GM23338 (cell line): ENCODE measurements at regions not wholly inside any gene's neighbourhood (a gene's known extent, or its start where the extent isn't known, plus 50 kb on each side); places are given as distances from the start of the nearest gene placed in this dataset.

Source experiments
- ATAC-seq: fragments of 200-7000 bp; cut with Tn5 transposase; 3 replicates; pipeline ENCODE4 v1.9.1; 2020
- DNase-seq: peaks from one replicate; pipeline ENCODE4 v3.0.0-alpha.2; 2015; ENCODE audit warnings: low spot score
- H2AFZ ChIP-seq: fragments of 200-600 bp; sonication (generic); 2 replicates; pipeline ENCODE4 v1.8.0; 2016; ENCODE audit warnings: antibody characterized with exemption, mild to moderate bottlenecking, moderate library complexity
- H3F3A ChIP-seq: fragments of 200-600 bp; sonication (generic); replicated peaks from 2 replicates; pipeline ENCODE4 v1.8.0; 2017; ENCODE audit warnings: antibody characterized with exemption, mixed run types, low read depth
- H3K27ac ChIP-seq: fragments of 200-600 bp; sonication (generic); 2 replicates; pipeline ENCODE4 v1.6.1; 2016; ENCODE audit warnings: low read depth
- H3K27me3 ChIP-seq: fragments of 200-600 bp; sonication (generic); 2 replicates; pipeline ENCODE4 v1.8.0; 2016; ENCODE audit warnings: mild to moderate bottlenecking, mixed run types, moderate library complexity; ENCODE audit not compliant: insufficient read depth
- H3K36me3 ChIP-seq: fragments of 200-600 bp; sonication (generic); 2 replicates; pipeline ENCODE4 v1.8.0; 2016; ENCODE audit warnings: mild to moderate bottlenecking; ENCODE audit not compliant: insufficient read depth
- H3K4me1 ChIP-seq: fragments of 200-600 bp; sonication (generic); 2 replicates; pipeline ENCODE4 v1.8.0; 2016; ENCODE audit warnings: mild to moderate bottlenecking, moderate library complexity; ENCODE audit not compliant: insufficient read depth
- H3K4me2 ChIP-seq: fragments of 200-600 bp; sonication (generic); 2 replicates; pipeline ENCODE4 v1.7.1; 2017; ENCODE audit warnings: mixed run types
- H3K4me3 ChIP-seq: fragments of 200-600 bp; sonication (generic); 2 replicates; pipeline ENCODE4 v1.6.1; 2016; ENCODE audit warnings: mixed run types
- H3K79me2 ChIP-seq: fragments of 200-600 bp; sonication (generic); replicated peaks from 2 replicates; pipeline ENCODE4 v1.8.0; 2017; ENCODE audit warnings: mild to moderate bottlenecking; ENCODE audit not compliant: insufficient read depth
- H3K9me2 ChIP-seq: fragments of 200-600 bp; sonication (generic); 2 replicates; pipeline ENCODE4 v1.8.0; 2017; ENCODE audit not compliant: insufficient read depth
- H4K20me1 ChIP-seq: fragments of 200-600 bp; sonication (generic); replicated peaks from 2 replicates; pipeline ENCODE4 v1.8.0; 2017; ENCODE audit warnings: mild to moderate bottlenecking; ENCODE audit not compliant: insufficient read depth
- H3K27ac Mint-ChIP-seq: 2 replicates; pipeline ENCODE4 v1.8.0; 2020; ENCODE audit warnings: inconsistent platforms, mild to moderate bottlenecking, moderate library complexity, mixed read lengths
- H3K27me3 Mint-ChIP-seq: 3 replicates; pipeline ENCODE4 v1.8.0; 2022; ENCODE audit warnings: low read depth, mild to moderate bottlenecking, moderate library complexity, mixed read lengths, inconsistent platforms; ENCODE audit not compliant: insufficient read depth, poor library complexity
- H3K36me3 Mint-ChIP-seq: 3 replicates; pipeline ENCODE4 v1.8.0; 2021; ENCODE audit warnings: low read depth, mild to moderate bottlenecking, inconsistent platforms, moderate library complexity, mixed read lengths
- H3K4me1 Mint-ChIP-seq: 3 replicates; pipeline ENCODE4 v1.8.0; 2020; ENCODE audit warnings: mild to moderate bottlenecking, inconsistent platforms, mixed read lengths
- H3K4me3 Mint-ChIP-seq: 3 replicates; pipeline ENCODE4 v1.8.0; 2021; ENCODE audit warnings: moderate library complexity, mild to moderate bottlenecking, inconsistent platforms, mixed read lengths
- H3K9me3 Mint-ChIP-seq: 3 replicates; pipeline ENCODE4 v1.8.0; 2020; ENCODE audit warnings: moderate library complexity, mild to moderate bottlenecking, inconsistent platforms, mixed read lengths
- EZH2 ChIP-seq: fragments of 200-600 bp; sonication (generic); IDR thresholded peaks from one replicate; pipeline ENCODE4 v1.8.0; 2017; ENCODE audit warnings: antibody characterized with exemption, mild to moderate bottlenecking, low read depth; ENCODE audit not compliant: unreplicated experiment
- JUNB ChIP-seq: IDR thresholded peaks from one replicate; pipeline ENCODE4 v1.6.1; 2016; ENCODE audit warnings: antibody characterized with exemption; ENCODE audit not compliant: unreplicated experiment
- NANOG ChIP-seq: IDR thresholded peaks from 2 replicates; pipeline ENCODE4 v1.6.1; 2016; ENCODE audit warnings: antibody characterized with exemption, borderline replicate concordance
- POLR2AphosphoS5 ChIP-seq: IDR thresholded peaks from 2 replicates; pipeline ENCODE4 v1.6.1; 2016; ENCODE audit warnings: antibody characterized with exemption, low read depth
- STAT1 ChIP-seq: IDR thresholded peaks from one replicate; pipeline ENCODE4 v1.6.1; 2016; ENCODE audit warnings: antibody characterized with exemption; ENCODE audit not compliant: unreplicated experiment
- ZNF114 ChIP-seq: fragments of 250-450 bp; sonication (Bioruptor Pico); IDR thresholded peaks from 2 replicates; pipeline ENCODE4 v1.5.0; 2020; ENCODE audit warnings: mild to moderate bottlenecking, moderate library complexity
- ZNF331 ChIP-seq: fragments of 250-450 bp; sonication (Bioruptor Pico); IDR thresholded peaks from 2 replicates; pipeline ENCODE4 v1.5.0; 2020; ENCODE audit warnings: low read depth, mild to moderate bottlenecking, moderate library complexity
- TF ChIP-seq, protein P1 (sequence below), 2 experiments: fragments of 200-600 bp in 1 of 2; sonication (generic) in 1 of 2; conservative IDR thresholded peaks; 2 replicates each; pipeline versions ENCODE4 v1.5.1 to v1.6.1; 2016 to 2017; ENCODE audit warnings: antibody characterized with exemption in 2 of 2, low read depth in 2 of 2, mild to moderate bottlenecking in 2 of 2, moderate library complexity in 1 of 2
- TF ChIP-seq, protein P2 (sequence below): IDR thresholded peaks from one replicate; pipeline ENCODE4 v1.6.1; 2018; ENCODE audit warnings: antibody characterized with exemption; ENCODE audit not compliant: unreplicated experiment
- TF ChIP-seq, protein P3 (sequence below): fragments of 250-450 bp; sonication (Bioruptor Pico); IDR thresholded peaks from 2 replicates; pipeline ENCODE4 v1.5.0; 2020; ENCODE audit warnings: mild to moderate bottlenecking, moderate library complexity
- TF ChIP-seq, protein P4 (sequence below): IDR thresholded peaks from 2 replicates; pipeline ENCODE4 v1.6.1; 2016; ENCODE audit warnings: antibody characterized with exemption

DNA sequence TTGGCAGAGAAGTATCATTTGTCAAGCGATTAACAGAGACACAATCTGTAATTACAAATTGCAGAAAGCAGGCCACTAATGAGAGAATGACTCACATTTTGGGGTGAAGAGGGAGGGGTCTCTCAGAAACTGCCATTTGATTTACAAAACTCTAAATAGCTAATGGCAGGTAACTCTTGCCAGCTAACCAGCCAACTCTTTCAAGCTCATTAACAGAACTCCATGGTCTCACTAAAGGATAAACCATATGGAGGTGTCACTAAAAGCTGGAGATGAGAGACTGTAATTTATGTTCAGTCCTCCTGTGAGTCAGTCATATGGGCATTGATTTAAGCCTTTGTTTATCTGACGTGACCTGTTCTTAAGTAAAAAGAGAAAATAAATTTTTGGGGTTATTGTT, 336.4 kb downstream of the FOXG1 start:
- no peak overlapping the region for H2AFZ ChIP-seq
- no peak overlapping the region for H3K4me3 ChIP-seq
- H4K20me1 ChIP-seq, result no peaks in the 10 kb centered on the region
- H3K27ac Mint-ChIP-seq, result no peak overlapping the region
- ATAC-seq (no peak), DNase-seq (no peak)
- no peak overlapping the region for H3K4me2 ChIP-seq
- H3K4me3 Mint-ChIP-seq, result no peak overlapping the region
- no peaks in the 10 kb centered on the region for H3K9me2 ChIP-seq
- H3K36me3 ChIP-seq, result no peaks in the 10 kb centered on the region
- peaks cover 2% of the 10 kb centered on the region; the same call in 2 of the 3 replicates for H3K4me1 Mint-ChIP-seq
- H3K27me3 Mint-ChIP-seq, result no peaks in the 10 kb centered on the region
- TF ChIP-seq, protein P1, sequence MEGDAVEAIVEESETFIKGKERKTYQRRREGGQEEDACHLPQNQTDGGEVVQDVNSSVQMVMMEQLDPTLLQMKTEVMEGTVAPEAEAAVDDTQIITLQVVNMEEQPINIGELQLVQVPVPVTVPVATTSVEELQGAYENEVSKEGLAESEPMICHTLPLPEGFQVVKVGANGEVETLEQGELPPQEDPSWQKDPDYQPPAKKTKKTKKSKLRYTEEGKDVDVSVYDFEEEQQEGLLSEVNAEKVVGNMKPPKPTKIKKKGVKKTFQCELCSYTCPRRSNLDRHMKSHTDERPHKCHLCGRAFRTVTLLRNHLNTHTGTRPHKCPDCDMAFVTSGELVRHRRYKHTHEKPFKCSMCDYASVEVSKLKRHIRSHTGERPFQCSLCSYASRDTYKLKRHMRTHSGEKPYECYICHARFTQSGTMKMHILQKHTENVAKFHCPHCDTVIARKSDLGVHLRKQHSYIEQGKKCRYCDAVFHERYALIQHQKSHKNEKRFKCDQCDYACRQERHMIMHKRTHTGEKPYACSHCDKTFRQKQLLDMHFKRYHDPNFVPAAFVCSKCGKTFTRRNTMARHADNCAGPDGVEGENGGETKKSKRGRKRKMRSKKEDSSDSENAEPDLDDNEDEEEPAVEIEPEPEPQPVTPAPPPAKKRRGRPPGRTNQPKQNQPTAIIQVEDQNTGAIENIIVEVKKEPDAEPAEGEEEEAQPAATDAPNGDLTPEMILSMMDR (conservative IDR thresholded peaks at IDR 0.05; ENCODE audit: low read depth in 2 of 2), result no peak
- TF ChIP-seq EZH2 (no peak), POLR2AphosphoS5 (no peak), ZNF114 (no peak), JUNB (no peak), ZNF331 (CRISPR knock-in tag) (no peak), NANOG (no peak), STAT1 (no peak)
- TF ChIP-seq, protein P2, sequence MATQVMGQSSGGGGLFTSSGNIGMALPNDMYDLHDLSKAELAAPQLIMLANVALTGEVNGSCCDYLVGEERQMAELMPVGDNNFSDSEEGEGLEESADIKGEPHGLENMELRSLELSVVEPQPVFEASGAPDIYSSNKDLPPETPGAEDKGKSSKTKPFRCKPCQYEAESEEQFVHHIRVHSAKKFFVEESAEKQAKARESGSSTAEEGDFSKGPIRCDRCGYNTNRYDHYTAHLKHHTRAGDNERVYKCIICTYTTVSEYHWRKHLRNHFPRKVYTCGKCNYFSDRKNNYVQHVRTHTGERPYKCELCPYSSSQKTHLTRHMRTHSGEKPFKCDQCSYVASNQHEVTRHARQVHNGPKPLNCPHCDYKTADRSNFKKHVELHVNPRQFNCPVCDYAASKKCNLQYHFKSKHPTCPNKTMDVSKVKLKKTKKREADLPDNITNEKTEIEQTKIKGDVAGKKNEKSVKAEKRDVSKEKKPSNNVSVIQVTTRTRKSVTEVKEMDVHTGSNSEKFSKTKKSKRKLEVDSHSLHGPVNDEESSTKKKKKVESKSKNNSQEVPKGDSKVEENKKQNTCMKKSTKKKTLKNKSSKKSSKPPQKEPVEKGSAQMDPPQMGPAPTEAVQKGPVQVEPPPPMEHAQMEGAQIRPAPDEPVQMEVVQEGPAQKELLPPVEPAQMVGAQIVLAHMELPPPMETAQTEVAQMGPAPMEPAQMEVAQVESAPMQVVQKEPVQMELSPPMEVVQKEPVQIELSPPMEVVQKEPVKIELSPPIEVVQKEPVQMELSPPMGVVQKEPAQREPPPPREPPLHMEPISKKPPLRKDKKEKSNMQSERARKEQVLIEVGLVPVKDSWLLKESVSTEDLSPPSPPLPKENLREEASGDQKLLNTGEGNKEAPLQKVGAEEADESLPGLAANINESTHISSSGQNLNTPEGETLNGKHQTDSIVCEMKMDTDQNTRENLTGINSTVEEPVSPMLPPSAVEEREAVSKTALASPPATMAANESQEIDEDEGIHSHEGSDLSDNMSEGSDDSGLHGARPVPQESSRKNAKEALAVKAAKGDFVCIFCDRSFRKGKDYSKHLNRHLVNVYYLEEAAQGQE, result no peak
- TF ChIP-seq, protein P3, sequence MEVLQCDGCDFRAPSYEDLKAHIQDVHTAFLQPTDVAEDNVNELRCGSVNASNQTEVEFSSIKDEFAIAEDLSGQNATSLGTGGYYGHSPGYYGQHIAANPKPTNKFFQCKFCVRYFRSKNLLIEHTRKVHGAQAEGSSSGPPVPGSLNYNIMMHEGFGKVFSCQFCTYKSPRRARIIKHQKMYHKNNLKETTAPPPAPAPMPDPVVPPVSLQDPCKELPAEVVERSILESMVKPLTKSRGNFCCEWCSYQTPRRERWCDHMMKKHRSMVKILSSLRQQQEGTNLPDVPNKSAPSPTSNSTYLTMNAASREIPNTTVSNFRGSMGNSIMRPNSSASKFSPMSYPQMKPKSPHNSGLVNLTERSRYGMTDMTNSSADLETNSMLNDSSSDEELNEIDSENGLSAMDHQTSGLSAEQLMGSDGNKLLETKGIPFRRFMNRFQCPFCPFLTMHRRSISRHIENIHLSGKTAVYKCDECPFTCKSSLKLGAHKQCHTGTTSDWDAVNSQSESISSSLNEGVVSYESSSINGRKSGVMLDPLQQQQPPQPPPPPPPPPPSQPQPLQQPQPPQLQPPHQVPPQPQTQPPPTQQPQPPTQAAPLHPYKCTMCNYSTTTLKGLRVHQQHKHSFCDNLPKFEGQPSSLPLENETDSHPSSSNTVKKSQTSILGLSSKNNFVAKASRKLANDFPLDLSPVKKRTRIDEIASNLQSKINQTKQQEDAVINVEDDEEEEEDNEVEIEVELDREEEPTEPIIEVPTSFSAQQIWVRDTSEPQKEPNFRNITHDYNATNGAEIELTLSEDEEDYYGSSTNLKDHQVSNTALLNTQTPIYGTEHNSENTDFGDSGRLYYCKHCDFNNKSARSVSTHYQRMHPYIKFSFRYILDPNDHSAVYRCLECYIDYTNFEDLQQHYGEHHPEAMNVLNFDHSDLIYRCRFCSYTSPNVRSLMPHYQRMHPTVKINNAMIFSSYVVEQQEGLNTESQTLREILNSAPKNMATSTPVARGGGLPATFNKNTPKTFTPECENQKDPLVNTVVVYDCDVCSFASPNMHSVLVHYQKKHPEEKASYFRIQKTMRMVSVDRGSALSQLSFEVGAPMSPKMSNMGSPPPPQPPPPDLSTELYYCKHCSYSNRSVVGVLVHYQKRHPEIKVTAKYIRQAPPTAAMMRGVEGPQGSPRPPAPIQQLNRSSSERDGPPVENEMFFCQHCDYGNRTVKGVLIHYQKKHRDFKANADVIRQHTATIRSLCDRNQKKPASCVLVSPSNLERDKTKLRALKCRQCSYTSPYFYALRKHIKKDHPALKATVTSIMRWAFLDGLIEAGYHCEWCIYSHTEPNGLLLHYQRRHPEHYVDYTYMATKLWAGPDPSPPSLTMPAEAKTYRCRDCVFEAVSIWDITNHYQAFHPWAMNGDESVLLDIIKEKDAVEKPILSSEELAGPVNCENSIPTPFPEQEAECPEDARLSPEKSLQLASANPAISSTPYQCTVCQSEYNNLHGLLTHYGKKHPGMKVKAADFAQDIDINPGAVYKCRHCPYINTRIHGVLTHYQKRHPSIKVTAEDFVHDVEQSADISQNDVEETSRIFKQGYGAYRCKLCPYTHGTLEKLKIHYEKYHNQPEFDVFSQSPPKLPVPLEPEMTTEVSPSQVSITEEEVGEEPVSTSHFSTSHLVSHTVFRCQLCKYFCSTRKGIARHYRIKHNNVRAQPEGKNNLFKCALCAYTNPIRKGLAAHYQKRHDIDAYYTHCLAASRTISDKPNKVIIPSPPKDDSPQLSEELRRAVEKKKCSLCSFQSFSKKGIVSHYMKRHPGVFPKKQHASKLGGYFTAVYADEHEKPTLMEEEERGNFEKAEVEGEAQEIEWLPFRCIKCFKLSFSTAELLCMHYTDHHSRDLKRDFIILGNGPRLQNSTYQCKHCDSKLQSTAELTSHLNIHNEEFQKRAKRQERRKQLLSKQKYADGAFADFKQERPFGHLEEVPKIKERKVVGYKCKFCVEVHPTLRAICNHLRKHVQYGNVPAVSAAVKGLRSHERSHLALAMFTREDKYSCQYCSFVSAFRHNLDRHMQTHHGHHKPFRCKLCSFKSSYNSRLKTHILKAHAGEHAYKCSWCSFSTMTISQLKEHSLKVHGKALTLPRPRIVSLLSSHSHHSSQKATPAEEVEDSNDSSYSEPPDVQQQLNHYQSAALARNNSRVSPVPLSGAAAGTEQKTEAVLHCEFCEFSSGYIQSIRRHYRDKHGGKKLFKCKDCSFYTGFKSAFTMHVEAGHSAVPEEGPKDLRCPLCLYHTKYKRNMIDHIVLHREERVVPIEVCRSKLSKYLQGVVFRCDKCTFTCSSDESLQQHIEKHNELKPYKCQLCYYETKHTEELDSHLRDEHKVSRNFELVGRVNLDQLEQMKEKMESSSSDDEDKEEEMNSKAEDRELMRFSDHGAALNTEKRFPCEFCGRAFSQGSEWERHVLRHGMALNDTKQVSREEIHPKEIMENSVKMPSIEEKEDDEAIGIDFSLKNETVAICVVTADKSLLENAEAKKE (CRISPR knock-in tag), result no peak
- TF ChIP-seq, protein P4, sequence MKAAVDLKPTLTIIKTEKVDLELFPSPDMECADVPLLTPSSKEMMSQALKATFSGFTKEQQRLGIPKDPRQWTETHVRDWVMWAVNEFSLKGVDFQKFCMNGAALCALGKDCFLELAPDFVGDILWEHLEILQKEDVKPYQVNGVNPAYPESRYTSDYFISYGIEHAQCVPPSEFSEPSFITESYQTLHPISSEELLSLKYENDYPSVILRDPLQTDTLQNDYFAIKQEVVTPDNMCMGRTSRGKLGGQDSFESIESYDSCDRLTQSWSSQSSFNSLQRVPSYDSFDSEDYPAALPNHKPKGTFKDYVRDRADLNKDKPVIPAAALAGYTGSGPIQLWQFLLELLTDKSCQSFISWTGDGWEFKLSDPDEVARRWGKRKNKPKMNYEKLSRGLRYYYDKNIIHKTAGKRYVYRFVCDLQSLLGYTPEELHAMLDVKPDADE, result no peak
- no peaks in the 10 kb centered on the region for H3K36me3 Mint-ChIP-seq
- no peaks in the 10 kb centered on the region for H3F3A ChIP-seq
- H3K4me1 ChIP-seq, result no peaks in the 10 kb centered on the region
- no peak overlapping the region for H3K27ac ChIP-seq
- H3K79me2 ChIP-seq, result no peaks in the 10 kb centered on the region
- no peaks in the 10 kb centered on the region for H3K27me3 ChIP-seq
- H3K9me3 Mint-ChIP-seq, result no peaks in the 10 kb centered on the region
